ENCODE measurements at regions not wholly inside any gene's neighbourhood (a gene's known extent, or its start where the extent isn't known, plus 50 kb on each side); places are given as distances from the start of the nearest gene placed in this dataset.

DNA sequence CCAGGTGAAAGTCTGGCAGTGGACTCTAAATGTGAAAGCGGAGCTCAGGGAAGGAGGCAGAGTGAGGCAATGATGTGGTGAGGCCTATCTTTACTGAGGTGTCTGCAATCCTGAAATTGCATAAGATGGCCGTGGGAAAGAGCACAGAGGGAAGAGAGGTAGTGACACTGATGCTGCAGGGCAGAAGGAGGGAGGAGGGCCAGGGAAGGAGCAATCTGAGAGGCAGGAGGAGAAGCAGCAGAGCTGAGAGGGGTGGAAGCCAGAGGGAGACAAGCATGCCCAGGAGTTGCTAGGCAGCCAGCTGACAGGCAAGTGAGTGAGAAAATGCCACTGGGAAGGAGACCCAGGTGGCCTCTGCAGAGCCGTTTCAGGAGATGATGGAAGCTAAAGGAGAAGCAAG, 97.4 kb upstream of the CNR1 start:
- no peaks in the 10 kb centered on the region for H3K9me3 ChIP-seq (ENCODE audit: insufficient read depth, low read depth, low read length)
- H2AFZ ChIP-seq (ENCODE audit: low read depth, low read length): no peak overlapping the region
- no peaks in the 10 kb centered on the region for H3K27me3 ChIP-seq (ENCODE audit: insufficient read depth, low read length)
- H3K4me2 ChIP-seq (ENCODE audit: low read length): no peak overlapping the region
- no peak overlapping the region for H3K4me3 ChIP-seq (ENCODE audit: insufficient read depth, low read depth, low read length)
- DNase-seq (ENCODE audit: low read depth) (no peak), FAIRE-seq (no peak)
- Mint-ChIP-seq H3K4me3 (ENCODE audit: unreplicated experiment) (no peak overlapping the region), H3K4me1 (ENCODE audit: low read depth, unreplicated experiment) (no peaks in the 10 kb centered on the region), H3K27ac (ENCODE audit: unreplicated experiment) (no peak overlapping the region), H3K36me3 (ENCODE audit: low read depth, unreplicated experiment) (no peaks in the 10 kb centered on the region), H3K27me3 (ENCODE audit: low read depth, unreplicated experiment) (no peaks in the 10 kb centered on the region), H3K9me3 (ENCODE audit: unreplicated experiment) (no peaks in the 10 kb centered on the region)
- no peaks in the 10 kb centered on the region for H3K79me2 ChIP-seq (ENCODE audit: insufficient read depth, low read length)
- H3K27ac ChIP-seq (ENCODE audit: low read depth, low read length): no peak overlapping the region
- TF ChIP-seq EZH2 (IDR thresholded peaks at IDR 0.05; ENCODE audit: insufficient read depth, low read length): no peak
- TF ChIP-seq CTCF (IDR thresholded peaks at IDR 0.05; ENCODE audit: insufficient read depth, low read depth, low read length): no peak
- no peaks in the 10 kb centered on the region for H4K20me1 ChIP-seq (ENCODE audit: insufficient read depth, low read length)
- H3K4me1 ChIP-seq (ENCODE audit: insufficient read depth, low read length): no peaks in the 10 kb centered on the region
- no peak overlapping the region for H3K9ac ChIP-seq (ENCODE audit: low read length)
- H3K36me3 ChIP-seq (ENCODE audit: insufficient read depth, low read length): no peaks in the 10 kb centered on the region

DNA sequence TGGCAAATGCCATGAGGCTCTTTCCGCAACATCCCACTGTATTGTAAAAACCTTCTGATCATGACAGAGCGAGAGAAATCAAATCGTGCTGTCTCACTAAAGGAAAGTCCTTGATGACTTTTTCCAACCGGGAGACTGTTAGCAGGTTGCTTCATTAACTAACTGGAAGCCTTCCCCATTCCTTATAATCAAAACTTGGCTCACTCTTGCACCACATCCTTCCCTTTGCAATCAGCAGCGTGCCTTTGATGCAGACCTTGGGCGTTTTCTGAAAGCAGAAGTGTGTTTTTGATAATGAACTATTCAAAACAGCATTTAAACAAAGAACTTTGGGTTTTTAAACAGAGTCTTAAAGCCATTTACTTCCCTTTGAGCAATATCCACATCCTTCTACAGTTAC, 96.2 kb upstream of the CNR1 start:
- Mint-ChIP-seq H3K27ac (ENCODE audit: unreplicated experiment) (no peak overlapping the region), H3K27me3 (ENCODE audit: low read depth, unreplicated experiment) (no peaks in the 10 kb centered on the region), H3K9me3 (ENCODE audit: unreplicated experiment) (peaks cover 3% of the 10 kb centered on the region), H3K4me1 (ENCODE audit: low read depth, unreplicated experiment) (no peaks in the 10 kb centered on the region), H3K4me3 (ENCODE audit: unreplicated experiment) (no peak overlapping the region), H3K36me3 (ENCODE audit: low read depth, unreplicated experiment) (no peaks in the 10 kb centered on the region)
- Histone ChIP-seq H3K9ac (ENCODE audit: low read length) (no peak overlapping the region), H4K20me1 (ENCODE audit: insufficient read depth, low read length) (no peaks in the 10 kb centered on the region), H2AFZ (ENCODE audit: low read depth, low read length) (no peak overlapping the region), H3K79me2 (ENCODE audit: insufficient read depth, low read length) (no peaks in the 10 kb centered on the region), H3K9me3 (ENCODE audit: insufficient read depth, low read depth, low read length) (no peaks in the 10 kb centered on the region), H3K36me3 (ENCODE audit: insufficient read depth, low read length) (no peaks in the 10 kb centered on the region), H3K4me1 (ENCODE audit: insufficient read depth, low read length) (no peaks in the 10 kb centered on the region), H3K27ac (ENCODE audit: low read depth, low read length) (no peak overlapping the region), H3K4me3 (ENCODE audit: insufficient read depth, low read depth, low read length) (no peak overlapping the region), H3K27me3 (ENCODE audit: insufficient read depth, low read length) (no peaks in the 10 kb centered on the region), H3K4me2 (ENCODE audit: low read length) (no peak overlapping the region)
- no peak for FAIRE-seq
- no peak for TF ChIP-seq CTCF (IDR thresholded peaks at IDR 0.05; ENCODE audit: insufficient read depth, low read depth, low read length)
- no peak for TF ChIP-seq EZH2 (IDR thresholded peaks at IDR 0.05; ENCODE audit: insufficient read depth, low read length)
- DNase-seq (ENCODE audit: low read depth): no peak

GRCh38 chr6:88251301-88251700, 85.2 kb upstream of the CNR1 start:
- Mint-ChIP-seq H3K4me1 (ENCODE audit: low read depth, unreplicated experiment) (peaks cover 12% of the 10 kb centered on the region), H3K4me3 (ENCODE audit: unreplicated experiment) (no peak overlapping the region)

More at GRCh38 chr6:88251301-88251700, 85.2 kb upstream of the CNR1 start:
- Histone ChIP-seq H4K20me1 (ENCODE audit: insufficient read depth, low read length) (no peaks in the 10 kb centered on the region), H3K27ac (ENCODE audit: low read depth, low read length) (no peak overlapping the region), H3K4me3 (ENCODE audit: insufficient read depth, low read depth, low read length) (no peak overlapping the region), H3K36me3 (ENCODE audit: insufficient read depth, low read length) (no peaks in the 10 kb centered on the region), H3K4me1 (ENCODE audit: insufficient read depth, low read length) (no peaks in the 10 kb centered on the region), H3K9ac (ENCODE audit: low read length) (no peak overlapping the region), H3K79me2 (ENCODE audit: insufficient read depth, low read length) (no peaks in the 10 kb centered on the region), H2AFZ (ENCODE audit: low read depth, low read length) (no peak overlapping the region), H3K27me3 (ENCODE audit: insufficient read depth, low read length) (no peaks in the 10 kb centered on the region), H3K9me3 (ENCODE audit: insufficient read depth, low read depth, low read length) (no peaks in the 10 kb centered on the region), H3K4me2 (ENCODE audit: low read length) (no peak overlapping the region)
- Mint-ChIP-seq H3K36me3 (ENCODE audit: low read depth, unreplicated experiment) (no peaks in the 10 kb centered on the region), H3K9me3 (ENCODE audit: unreplicated experiment) (peaks cover 13% of the 10 kb centered on the region), H3K27me3 (ENCODE audit: low read depth, unreplicated experiment) (peaks cover 4% of the 10 kb centered on the region), H3K27ac (ENCODE audit: unreplicated experiment) (no peak overlapping the region)
- DNase-seq (ENCODE audit: low read depth) (no peak), FAIRE-seq (no peak)
- no peak for TF ChIP-seq CTCF (IDR thresholded peaks at IDR 0.05; ENCODE audit: insufficient read depth, low read depth, low read length)
- TF ChIP-seq EZH2 (IDR thresholded peaks at IDR 0.05; ENCODE audit: insufficient read depth, low read length): no peak

Measured in astrocyte (in vitro differentiated cells and primary cell).